Lower leg skin (tissue), 4 donors: ENCODE measurements at regions not wholly inside any gene's neighbourhood (a gene's known extent, or its start where the extent isn't known, plus 50 kb on each side); places are given as distances from the start of the nearest gene placed in this dataset.

Experiments
- DNase-seq, 2 donors: peaks; one replicate each; pipeline ENCODE4 v3.0.0-alpha.2; 2019; ENCODE audit warnings: low spot score in 2 of 2
- H3K4me3 ChIP-seq: fragments of 200-600 bp; sonication (generic); 2 replicates; pipeline ENCODE4 v1.5.1; 2017; ENCODE audit warnings: mild to moderate bottlenecking, low read depth; ENCODE audit not compliant: poor library complexity, severe bottlenecking
- POLR2A ChIP-seq, 2 donors: fragments of 450-650 bp; IDR thresholded peaks; one replicate each; pipeline ENCODE4 v1.6.1; 2016 to 2017; ENCODE audit warnings: antibody characterized with exemption in 2 of 2, mild to moderate bottlenecking in 1 of 2, moderate library complexity in 1 of 2
- WGBS, 2 donors: methylation state at CpG; one replicate each; pipeline ENCODE4 v1.1.5; 2018; 5-methylcytosine and 5-hydroxymethylcytosine counted together
- intact Hi-C: fragments of 100-400 bp; cut with DNase I; formaldehyde crosslinking; loops from one replicate; pipeline ENCODE4 v1.15.0; 2023; ENCODE audit warnings: low total_unique reads
- TF ChIP-seq, protein P1 (sequence below), 3 donors: fragments of 450-650 bp; IDR thresholded peaks; one replicate each; pipeline ENCODE4 v1.5.1; 2016; ENCODE audit warnings: antibody characterized with exemption in 3 of 3, mild to moderate bottlenecking in 3 of 3, moderate library complexity in 2 of 3

GRCh38 chr6:145068577-145068976 lies 666.7 kb downstream of the EPM2A start:
- TF ChIP-seq, protein P1, sequence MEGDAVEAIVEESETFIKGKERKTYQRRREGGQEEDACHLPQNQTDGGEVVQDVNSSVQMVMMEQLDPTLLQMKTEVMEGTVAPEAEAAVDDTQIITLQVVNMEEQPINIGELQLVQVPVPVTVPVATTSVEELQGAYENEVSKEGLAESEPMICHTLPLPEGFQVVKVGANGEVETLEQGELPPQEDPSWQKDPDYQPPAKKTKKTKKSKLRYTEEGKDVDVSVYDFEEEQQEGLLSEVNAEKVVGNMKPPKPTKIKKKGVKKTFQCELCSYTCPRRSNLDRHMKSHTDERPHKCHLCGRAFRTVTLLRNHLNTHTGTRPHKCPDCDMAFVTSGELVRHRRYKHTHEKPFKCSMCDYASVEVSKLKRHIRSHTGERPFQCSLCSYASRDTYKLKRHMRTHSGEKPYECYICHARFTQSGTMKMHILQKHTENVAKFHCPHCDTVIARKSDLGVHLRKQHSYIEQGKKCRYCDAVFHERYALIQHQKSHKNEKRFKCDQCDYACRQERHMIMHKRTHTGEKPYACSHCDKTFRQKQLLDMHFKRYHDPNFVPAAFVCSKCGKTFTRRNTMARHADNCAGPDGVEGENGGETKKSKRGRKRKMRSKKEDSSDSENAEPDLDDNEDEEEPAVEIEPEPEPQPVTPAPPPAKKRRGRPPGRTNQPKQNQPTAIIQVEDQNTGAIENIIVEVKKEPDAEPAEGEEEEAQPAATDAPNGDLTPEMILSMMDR (IDR thresholded peaks at IDR 0.05): no peak
- TF ChIP-seq POLR2A (IDR thresholded peaks at IDR 0.05): no peak
- intact Hi-C loops: no loop called here
- no peak for DNase-seq
- H3K4me3 ChIP-seq: no peak overlapping the region

DNA sequence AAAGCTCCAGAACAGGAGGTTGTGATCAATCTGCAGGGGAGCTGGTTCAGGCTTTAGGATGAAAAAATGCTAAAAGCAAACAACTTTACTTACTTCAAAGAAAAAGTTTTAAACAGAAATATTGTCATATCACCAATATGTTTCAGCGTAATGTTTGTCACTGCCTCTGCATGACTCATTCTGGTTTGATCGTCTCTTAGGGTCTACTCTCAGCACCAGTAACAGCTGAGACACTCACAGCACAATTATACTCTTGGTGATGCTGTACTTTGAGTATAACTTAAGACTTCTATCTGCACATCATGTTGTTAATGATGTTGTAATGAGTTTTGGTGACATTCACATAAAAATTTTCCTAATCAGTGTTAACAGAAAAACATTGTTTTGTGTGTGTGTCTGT lies 665.4 kb downstream of the EPM2A start:
- intact Hi-C loops: no loop called here
- TF ChIP-seq POLR2A (IDR thresholded peaks at IDR 0.05): no peak
- TF ChIP-seq, protein P1 (IDR thresholded peaks at IDR 0.05): no peak
- WGBS, 2 donors: 79 to 84% methylated on average over 2 of the region's 2 CpGs
- no peak overlapping the region for H3K4me3 ChIP-seq
- no peak for DNase-seq

GRCh38 chr6:145070791-145071190 lies 664.5 kb downstream of the EPM2A start:
- 65 to 83% methylated on average over 2 of the region's 2 CpGs for WGBS, 2 donors
- intact Hi-C loops: no loop called here
- TF ChIP-seq, protein P1 (IDR thresholded peaks at IDR 0.05): no peak
- no peak for TF ChIP-seq POLR2A (IDR thresholded peaks at IDR 0.05)
- DNase-seq: no peak
- no peak overlapping the region for H3K4me3 ChIP-seq

GRCh38 chr6:145071836-145072235 lies 663.5 kb downstream of the EPM2A start:
- WGBS, 2 donors: 54 to 72% methylated on average over 2 of the region's 2 CpGs
- H3K4me3 ChIP-seq: no peak overlapping the region
- TF ChIP-seq, protein P1 (IDR thresholded peaks at IDR 0.05): no peak
- no peak for TF ChIP-seq POLR2A (IDR thresholded peaks at IDR 0.05)
- intact Hi-C loops: no loop called here
- no peak for DNase-seq

GRCh38 chr6:145073811-145074210 lies 661.5 kb downstream of the EPM2A start:
- TF ChIP-seq, protein P1 (IDR thresholded peaks at IDR 0.05): no peak
- TF ChIP-seq POLR2A (IDR thresholded peaks at IDR 0.05): no peak
- WGBS, 2 donors: 69 to 72% methylated on average over 2 of the region's 2 CpGs
- H3K4me3 ChIP-seq: no peak overlapping the region
- DNase-seq: no peak
- intact Hi-C loops: no loop called here

DNA sequence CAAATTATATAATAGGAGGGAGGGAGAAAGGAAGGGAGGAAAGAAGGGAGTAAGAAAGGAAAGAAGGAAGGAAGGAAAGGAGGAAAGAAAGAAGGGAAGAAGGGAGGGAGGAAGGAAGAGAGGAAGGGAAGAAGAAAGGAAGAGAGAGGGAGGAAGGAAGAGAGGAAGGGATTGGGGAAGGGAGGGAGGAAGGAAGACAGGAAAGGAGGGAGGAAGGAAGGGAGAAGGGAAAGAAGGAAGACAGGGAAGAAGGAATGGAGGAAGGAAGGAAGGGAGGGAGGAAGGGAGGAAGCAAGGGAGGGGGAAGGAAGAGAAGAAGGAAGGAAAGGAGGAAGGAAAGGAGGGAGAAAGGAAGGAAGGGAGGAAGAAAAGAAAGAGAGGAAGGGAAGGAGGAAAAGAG lies 660.5 kb downstream of the EPM2A start:
- intact Hi-C loops: no loop called here

More for the DNA sequence above, 660.5 kb downstream of the EPM2A start:
- no peak overlapping the region for H3K4me3 ChIP-seq
- DNase-seq: no peak
- no peak for TF ChIP-seq POLR2A (IDR thresholded peaks at IDR 0.05)
- TF ChIP-seq, protein P1 (IDR thresholded peaks at IDR 0.05): no peak
